ENCODE measurements at regions not wholly inside any gene's neighbourhood (a gene's known extent, or its start where the extent isn't known, plus 50 kb on each side); places are given as distances from the start of the nearest gene placed in this dataset.

GRCh38 chr5:142375944-142376411, 51.2 kb upstream of the SPRY4 start:
- Histone ChIP-seq H3K79me2 (ENCODE audit: insufficient read depth, low read length) (no peaks in the 10 kb centered on the region), H3K36me3 (replicated peaks in 1 of 2; ENCODE audit: control insufficient read depth in 1 of 2, insufficient read depth in 2 of 2, low read length in 2 of 2) (no peaks in the 10 kb centered on the region), H3K4me1 (ENCODE audit: control insufficient read depth in 1 of 2, insufficient read depth in 2 of 2, low read length in 2 of 2) (no peaks in the 10 kb centered on the region), H3K27ac (ENCODE audit: low read depth in 1 of 2, low read length in 2 of 2) (no peak overlapping the region), H3K4me3 (replicated peaks in 1 of 3; ENCODE audit: low read depth in 2 of 3, low read length in 3 of 3) (no peak overlapping the region), H2AFZ (ENCODE audit: insufficient read depth, low read depth, low read length, poor library complexity, severe bottlenecking) (no peak overlapping the region), H3K27me3 (ENCODE audit: control insufficient read depth in 2 of 2, insufficient read depth in 2 of 2, low read length in 2 of 2) (peaks cover 0 to 28% of the 10 kb centered on the region in 2 donors), H3K9me3 (replicated peaks in 1 of 2; ENCODE audit: control insufficient read depth in 1 of 2, insufficient read depth in 1 of 2, low read length in 2 of 2) (no peaks in the 10 kb centered on the region), H3K9ac (ENCODE audit: insufficient read depth, low read length, poor library complexity, severe bottlenecking) (no peak overlapping the region), H4K20me1 (ENCODE audit: insufficient read depth, low read length) (no peaks in the 10 kb centered on the region), H3K4me2 (replicated peaks; ENCODE audit: extremely low read depth, low read length, poor library complexity, severe bottlenecking) (no peak overlapping the region)
- WGBS (ENCODE audit: insufficient coverage): 97% methylated on average over 4 of the region's 8 CpGs
- DNase-seq: no peak
- H3K27me3 Mint-ChIP-seq (ENCODE audit: low read depth in 3 of 3): peaks cover 22 to 36% (median 34%) of the 10 kb centered on the region in 3 donors
- H3K36me3 Mint-ChIP-seq: no peaks in the 10 kb centered on the region
- intact Hi-C loops (cut with micrococcal nuclease): no loop called here
- H3K27ac Mint-ChIP-seq: no peak overlapping the region
- peaks cover 0 to 6% (median 0%) of the 10 kb centered on the region in 7 donors for H3K9me3 Mint-ChIP-seq
- TF ChIP-seq CTCF (IDR thresholded peaks at IDR 0.05): no peak
- no peak overlapping the region for H3K4me3 Mint-ChIP-seq
- no peaks in the 10 kb centered on the region for H3K4me1 Mint-ChIP-seq

Data from CD14-positive monocyte (primary cell).